ENCODE measurements at regions not wholly inside any gene's neighbourhood (a gene's known extent, or its start where the extent isn't known, plus 50 kb on each side); places are given as distances from the start of the nearest gene placed in this dataset.

DNA sequence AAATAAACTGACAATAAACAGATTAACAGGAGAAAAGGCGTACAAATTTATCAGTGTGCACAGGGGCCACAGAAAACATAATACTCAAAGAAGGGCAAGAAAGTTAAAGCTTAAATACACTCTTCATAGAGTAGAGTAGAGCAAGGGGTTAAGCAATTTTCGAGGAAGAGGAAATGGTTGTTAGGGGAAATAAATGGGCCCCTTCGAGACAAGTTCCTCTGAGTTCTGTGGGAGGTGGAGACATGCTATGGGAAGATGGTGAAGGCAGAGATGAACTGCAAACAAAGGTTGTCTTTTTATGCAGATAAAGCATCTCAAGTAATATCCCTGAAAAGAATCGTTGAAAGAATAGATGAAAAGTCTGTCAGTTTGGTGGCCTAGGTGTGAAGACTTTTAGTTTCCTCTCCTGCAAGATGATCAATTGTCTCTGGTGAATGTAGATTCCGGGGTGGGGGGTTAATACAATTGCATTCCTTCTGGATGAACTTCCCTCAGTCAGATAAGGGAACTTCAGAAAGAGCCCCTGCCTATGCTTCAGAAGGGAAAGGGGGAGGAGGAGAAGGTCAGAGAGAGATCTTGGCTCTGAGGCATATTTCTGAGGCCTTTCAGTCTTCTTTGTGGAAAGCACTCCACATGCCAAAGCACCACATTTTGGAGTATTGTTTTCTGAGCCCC is 127.0 kb downstream of the METTL4 start:
- H3K36me3 Mint-ChIP-seq (ENCODE audit: low read depth), result no peaks in the 10 kb centered on the region
- TF ChIP-seq, protein P1, sequence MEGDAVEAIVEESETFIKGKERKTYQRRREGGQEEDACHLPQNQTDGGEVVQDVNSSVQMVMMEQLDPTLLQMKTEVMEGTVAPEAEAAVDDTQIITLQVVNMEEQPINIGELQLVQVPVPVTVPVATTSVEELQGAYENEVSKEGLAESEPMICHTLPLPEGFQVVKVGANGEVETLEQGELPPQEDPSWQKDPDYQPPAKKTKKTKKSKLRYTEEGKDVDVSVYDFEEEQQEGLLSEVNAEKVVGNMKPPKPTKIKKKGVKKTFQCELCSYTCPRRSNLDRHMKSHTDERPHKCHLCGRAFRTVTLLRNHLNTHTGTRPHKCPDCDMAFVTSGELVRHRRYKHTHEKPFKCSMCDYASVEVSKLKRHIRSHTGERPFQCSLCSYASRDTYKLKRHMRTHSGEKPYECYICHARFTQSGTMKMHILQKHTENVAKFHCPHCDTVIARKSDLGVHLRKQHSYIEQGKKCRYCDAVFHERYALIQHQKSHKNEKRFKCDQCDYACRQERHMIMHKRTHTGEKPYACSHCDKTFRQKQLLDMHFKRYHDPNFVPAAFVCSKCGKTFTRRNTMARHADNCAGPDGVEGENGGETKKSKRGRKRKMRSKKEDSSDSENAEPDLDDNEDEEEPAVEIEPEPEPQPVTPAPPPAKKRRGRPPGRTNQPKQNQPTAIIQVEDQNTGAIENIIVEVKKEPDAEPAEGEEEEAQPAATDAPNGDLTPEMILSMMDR (IDR thresholded peaks at IDR 0.05; ENCODE audit: unreplicated experiment in 3 of 3), result no peak
- peaks cover 3% of the 10 kb centered on the region for H3K9me3 Mint-ChIP-seq
- no peak overlapping the region for H3K4me3 Mint-ChIP-seq
- no peak overlapping the region for H3K27ac Mint-ChIP-seq
- H3K27me3 Mint-ChIP-seq (ENCODE audit: low read depth), result no peaks in the 10 kb centered on the region
- no peaks in the 10 kb centered on the region for H3K4me1 Mint-ChIP-seq

DNA sequence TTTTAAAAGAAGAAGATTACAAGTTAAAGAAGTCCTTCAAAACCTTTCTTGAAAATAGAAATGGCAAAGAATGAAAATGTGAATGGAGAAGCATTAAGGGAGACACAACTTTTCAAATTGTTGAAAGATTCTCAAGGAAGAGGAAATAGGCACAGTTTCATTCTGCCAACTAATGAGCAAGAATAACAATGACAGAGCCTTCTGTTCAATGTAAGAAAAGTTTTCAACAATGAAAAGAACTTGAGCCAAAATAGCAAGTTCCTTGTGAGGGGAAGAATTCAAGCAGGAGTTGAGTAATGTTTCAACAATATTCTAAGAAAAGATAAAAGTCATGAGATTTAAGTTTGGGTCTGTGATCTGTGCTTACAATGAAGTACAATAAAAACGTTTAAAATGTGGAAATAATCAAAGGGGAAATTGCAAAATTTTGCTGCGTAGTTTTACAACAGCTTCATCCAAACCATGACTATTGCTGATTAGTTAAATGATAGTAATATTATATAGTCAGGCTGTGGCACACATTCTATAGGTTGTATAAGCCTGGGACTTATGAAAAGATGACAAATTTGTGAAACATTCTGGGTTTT is 122.6 kb downstream of the METTL4 start:
- H3K4me3 Mint-ChIP-seq, result no peak overlapping the region
- H3K27me3 Mint-ChIP-seq (ENCODE audit: low read depth), result no peaks in the 10 kb centered on the region
- TF ChIP-seq, protein P1 (IDR thresholded peaks at IDR 0.05; ENCODE audit: unreplicated experiment in 3 of 3), result no peak
- H3K9me3 Mint-ChIP-seq, result no peaks in the 10 kb centered on the region
- no peaks in the 10 kb centered on the region for H3K4me1 Mint-ChIP-seq
- H3K36me3 Mint-ChIP-seq (ENCODE audit: low read depth), result no peaks in the 10 kb centered on the region
- no peak overlapping the region for H3K27ac Mint-ChIP-seq

DNA sequence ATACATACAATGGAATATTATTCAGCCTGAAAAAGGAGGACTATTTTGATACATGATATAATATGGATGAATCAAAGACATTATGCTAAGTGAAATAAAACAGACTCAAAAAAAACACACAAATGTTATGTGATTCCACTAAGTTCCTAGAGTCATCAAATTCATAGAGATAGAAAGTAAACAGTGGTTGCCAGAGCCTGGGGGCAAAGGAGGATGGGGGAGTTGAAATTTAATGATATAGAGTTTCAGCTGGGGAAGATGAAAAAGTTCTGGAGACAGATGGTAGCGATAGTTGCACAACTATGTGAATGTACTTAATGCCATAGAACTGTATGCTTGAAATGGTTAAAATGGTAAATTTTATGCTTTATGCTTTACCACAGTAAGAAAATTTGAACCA is 119.7 kb downstream of the METTL4 start:
- no peaks in the 10 kb centered on the region for H3K27me3 Mint-ChIP-seq (ENCODE audit: low read depth)
- no peaks in the 10 kb centered on the region for H3K36me3 Mint-ChIP-seq (ENCODE audit: low read depth)
- H3K27ac Mint-ChIP-seq, result no peak overlapping the region
- H3K4me3 Mint-ChIP-seq, result no peak overlapping the region
- no peaks in the 10 kb centered on the region for H3K4me1 Mint-ChIP-seq
- peaks cover 7% of the 10 kb centered on the region for H3K9me3 Mint-ChIP-seq
- TF ChIP-seq, protein P1 (IDR thresholded peaks at IDR 0.05; ENCODE audit: unreplicated experiment in 3 of 3), result no peak

DNA sequence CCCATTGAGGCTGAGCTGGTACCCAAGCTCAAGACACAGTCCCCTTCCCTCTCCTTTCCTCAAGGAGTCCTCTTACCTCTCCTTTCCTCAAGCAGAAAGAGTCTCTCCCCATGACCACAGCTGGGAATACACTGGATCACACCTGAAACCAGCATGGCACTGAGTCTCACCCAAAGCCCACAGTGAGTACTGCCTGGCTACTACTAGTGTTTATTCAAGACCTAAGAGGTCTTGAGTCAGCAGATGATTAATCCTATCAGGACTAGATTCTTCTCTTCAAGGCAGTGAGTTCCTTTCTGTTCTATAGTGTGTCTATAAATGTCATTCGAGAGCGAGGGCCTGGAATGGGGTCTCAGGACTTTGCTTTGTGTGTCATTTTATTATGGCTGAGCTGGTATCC is 111.4 kb downstream of the METTL4 start:
- TF ChIP-seq, protein P1 (IDR thresholded peaks at IDR 0.05; ENCODE audit: unreplicated experiment in 3 of 3), result no peak
- H3K27ac Mint-ChIP-seq, result no peak overlapping the region
- peaks cover 37% of the 10 kb centered on the region for H3K9me3 Mint-ChIP-seq
- no peaks in the 10 kb centered on the region for H3K27me3 Mint-ChIP-seq (ENCODE audit: low read depth)
- no peaks in the 10 kb centered on the region for H3K4me1 Mint-ChIP-seq
- no peaks in the 10 kb centered on the region for H3K36me3 Mint-ChIP-seq (ENCODE audit: low read depth)
- H3K4me3 Mint-ChIP-seq, result no peak overlapping the region

DNA sequence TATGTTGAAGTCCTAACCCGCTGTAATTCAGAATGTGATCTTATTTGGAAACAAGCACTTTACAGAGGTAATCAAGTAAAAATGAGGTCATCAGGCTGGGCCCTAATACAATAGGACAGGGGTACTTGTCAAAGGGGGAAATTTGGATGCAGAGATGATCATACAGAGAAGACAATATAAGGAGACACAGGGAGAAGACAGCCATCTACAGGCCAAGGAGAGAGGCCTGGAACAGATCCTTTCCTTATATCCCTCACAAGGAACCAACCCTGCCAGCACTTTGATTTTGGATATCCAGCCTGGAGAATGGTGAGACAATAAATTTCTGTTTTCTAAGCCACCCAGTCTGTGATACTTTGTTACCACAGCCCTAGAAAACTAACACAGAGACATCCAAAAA is 104.3 kb downstream of the METTL4 start:
- no peak overlapping the region for H3K4me3 Mint-ChIP-seq
- no peak overlapping the region for H3K27ac Mint-ChIP-seq
- peaks cover 6% of the 10 kb centered on the region for H3K4me1 Mint-ChIP-seq
- TF ChIP-seq, protein P1 (IDR thresholded peaks at IDR 0.05; ENCODE audit: unreplicated experiment in 3 of 3), result no peak
- no peaks in the 10 kb centered on the region for H3K27me3 Mint-ChIP-seq (ENCODE audit: low read depth)
- H3K36me3 Mint-ChIP-seq (ENCODE audit: low read depth), result no peaks in the 10 kb centered on the region
- H3K9me3 Mint-ChIP-seq, result peaks cover 3% of the 10 kb centered on the region

DNA sequence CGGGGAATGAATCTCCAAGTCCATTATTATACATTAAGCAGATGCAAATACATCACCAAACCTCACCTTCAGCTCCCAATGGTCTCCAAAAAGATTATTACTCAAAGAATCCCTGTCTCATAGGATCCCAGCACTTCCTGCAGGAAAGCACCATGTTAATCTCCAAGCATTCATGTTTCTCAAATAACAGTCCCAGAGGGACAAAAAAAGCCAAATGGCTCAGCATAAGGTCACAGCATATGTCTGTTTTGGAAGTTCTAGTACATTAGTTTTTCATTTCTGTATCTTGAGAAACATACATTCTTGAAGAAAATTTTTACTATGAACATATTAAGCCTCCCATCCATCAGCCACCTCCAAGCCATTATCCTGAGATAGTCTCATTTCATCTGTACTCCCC is 103.3 kb downstream of the METTL4 start:
- peaks cover 6% of the 10 kb centered on the region for H3K4me1 Mint-ChIP-seq
- TF ChIP-seq, protein P1 (IDR thresholded peaks at IDR 0.05; ENCODE audit: unreplicated experiment in 3 of 3), result no peak
- H3K27ac Mint-ChIP-seq, result no peak overlapping the region
- H3K27me3 Mint-ChIP-seq (ENCODE audit: low read depth), result no peaks in the 10 kb centered on the region
- no peak overlapping the region for H3K4me3 Mint-ChIP-seq
- no peaks in the 10 kb centered on the region for H3K36me3 Mint-ChIP-seq (ENCODE audit: low read depth)
- H3K9me3 Mint-ChIP-seq, result peaks cover 3% of the 10 kb centered on the region

All from nephron (organoid).